Large intestine (tissue), 3 donors: ENCODE measurements at regions not wholly inside any gene's neighbourhood (a gene's known extent, or its start where the extent isn't known, plus 50 kb on each side); places are given as distances from the start of the nearest gene placed in this dataset.
A peak's percentile ranks its signal among the peaks of the same experiment; 100 is the strongest.
"Not testable (repeated sequence)": the region's sequence is repeated elsewhere in the genome, so short reads cannot be mapped to it uniquely, and the experiment has no call there.

Experiments
- DNase-seq, 2 donors: peaks; one replicate each; pipeline versions ENCODE4 v3.0.0 to v3.0.0-alpha.2; 2013
- H3K27ac ChIP-seq: one replicate; pipeline ENCODE4 v1.5.1; 2013; ENCODE audit warnings: low read length
- H3K27me3 ChIP-seq: 2 replicates; pipeline ENCODE4 v1.6.1; 2013; ENCODE audit warnings: low read length; ENCODE audit not compliant: control insufficient read depth, insufficient read depth
- H3K36me3 ChIP-seq: 2 replicates; pipeline ENCODE4 v1.6.1; 2013; ENCODE audit warnings: low read length; ENCODE audit not compliant: control insufficient read depth, insufficient read depth
- H3K4me1 ChIP-seq: one replicate; pipeline ENCODE4 v1.6.1; 2013; ENCODE audit warnings: low read length; ENCODE audit not compliant: control insufficient read depth, insufficient read depth
- H3K4me3 ChIP-seq: one replicate; pipeline ENCODE4 v1.5.1; 2013; ENCODE audit warnings: low read length
- H3K9me3 ChIP-seq: one replicate; pipeline ENCODE4 v1.6.1; 2013; ENCODE audit warnings: mild to moderate bottlenecking, low read depth, low read length, moderate library complexity; ENCODE audit not compliant: control insufficient read depth
- WGBS: methylation state at CpG from one replicate; pipeline ENCODE4 v1.1.5; 2013; ENCODE audit warnings: low lambda C conversion rate; ENCODE audit not compliant: insufficient coverage; 5-methylcytosine and 5-hydroxymethylcytosine counted together

DNA sequence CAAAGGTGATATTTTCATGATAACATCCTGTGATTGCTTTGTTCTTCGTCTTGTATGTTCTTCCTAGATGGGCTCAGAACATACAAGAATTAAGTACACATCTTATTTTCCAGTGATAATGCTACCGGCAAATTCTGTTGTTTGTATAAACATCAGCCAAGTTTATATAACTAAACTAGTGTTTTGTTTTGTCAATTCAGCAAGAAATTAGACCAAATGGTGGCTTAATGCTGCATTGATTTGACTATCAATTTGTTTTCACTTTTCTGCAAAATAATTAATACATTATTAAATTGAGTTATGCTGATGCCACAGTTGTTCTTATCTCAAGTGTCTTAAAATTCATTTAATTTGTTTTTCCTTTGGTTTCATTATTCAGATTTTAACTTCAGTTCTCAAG is 177.7 kb downstream of the OR4F29 start:
- WGBS = no CpG with 5 or more reads among the region's 2 CpGs

DNA sequence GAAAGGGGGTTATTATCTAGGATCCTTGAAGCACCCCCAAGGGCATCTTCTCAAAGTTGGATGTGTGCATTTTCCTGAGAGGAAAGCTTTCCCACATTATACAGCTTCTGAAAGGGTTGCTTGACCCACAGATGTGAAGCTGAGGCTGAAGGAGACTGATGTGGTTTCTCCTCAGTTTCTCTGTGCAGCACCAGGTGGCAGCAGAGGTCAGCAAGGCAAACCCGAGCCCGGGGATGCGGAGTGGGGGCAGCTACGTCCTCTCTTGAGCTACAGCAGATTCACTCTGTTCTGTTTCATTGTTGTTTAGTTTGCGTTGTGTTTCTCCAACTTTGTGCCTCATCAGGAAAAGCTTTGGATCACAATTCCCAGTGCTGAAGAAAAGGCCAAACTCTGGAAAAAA is 183.7 kb downstream of the OR4F29 start:
- H3K4me1 ChIP-seq, H3K4me3 ChIP-seq, H3K27me3 ChIP-seq, H3K9me3 ChIP-seq, H3K27ac ChIP-seq, H3K36me3 ChIP-seq: not testable (repeated sequence)
- peak; percentile 21 to 26 for DNase-seq
- WGBS = no CpG with 5 or more reads among the region's 5 CpGs

More for the DNA sequence above, 177.7 kb downstream of the OR4F29 start:
- H3K4me3 ChIP-seq, DNase-seq, H3K36me3 ChIP-seq, H3K27me3 ChIP-seq, H3K9me3 ChIP-seq, H3K27ac ChIP-seq, H3K4me1 ChIP-seq: not testable (repeated sequence)
